ENCODE measurements at regions not wholly inside any gene's neighbourhood (a gene's known extent, or its start where the extent isn't known, plus 50 kb on each side); places are given as distances from the start of the nearest gene placed in this dataset.

GRCh38 chr2:16515696-16516095, 149.9 kb downstream of the CYRIA start:
- intact Hi-C loops (cut with micrococcal nuclease), result no loop called here
- DNase-seq, result no peak
- ATAC-seq, result no peak

DNA sequence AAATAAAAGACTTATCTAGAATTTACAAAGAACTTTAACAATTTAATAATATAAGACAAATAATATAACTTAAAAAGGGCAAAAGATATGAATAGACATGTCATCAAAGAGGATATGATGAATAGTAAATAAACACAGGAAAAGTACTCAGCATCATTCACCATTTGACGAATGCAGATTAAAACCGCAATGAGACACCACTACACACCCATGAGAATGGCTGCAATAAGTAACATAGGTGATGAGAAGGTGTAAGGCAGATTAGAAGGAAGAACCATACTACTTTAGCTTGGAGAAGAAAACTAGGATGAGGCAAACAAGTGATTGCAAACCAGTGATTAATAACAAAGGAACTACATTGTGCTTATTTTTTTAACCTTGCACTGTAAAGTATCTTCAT, 152.0 kb downstream of the CYRIA start:
- no peak for ATAC-seq
- intact Hi-C loops (cut with micrococcal nuclease), result no loop called here
- DNase-seq, result no peak

DNA sequence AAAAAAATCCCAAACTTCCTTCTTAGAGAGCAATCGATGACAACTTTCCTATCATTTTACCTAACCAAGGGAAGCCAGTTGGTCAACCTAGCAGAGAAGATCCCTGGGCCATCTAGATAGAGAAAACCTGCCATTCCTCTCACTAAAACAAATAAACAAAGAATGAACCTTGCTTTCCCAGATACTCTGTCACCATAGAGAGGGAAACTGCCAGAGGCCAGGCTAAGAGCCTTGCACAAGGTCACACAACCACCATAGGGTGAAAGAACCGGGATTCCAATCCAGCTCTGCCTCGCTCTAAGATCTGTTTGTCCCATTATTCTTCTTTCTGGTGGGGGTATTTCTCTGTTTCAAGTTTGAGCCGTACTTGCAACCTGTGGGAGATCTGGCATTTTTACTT, 154.6 kb downstream of the CYRIA start:
- no peak for DNase-seq

DNA sequence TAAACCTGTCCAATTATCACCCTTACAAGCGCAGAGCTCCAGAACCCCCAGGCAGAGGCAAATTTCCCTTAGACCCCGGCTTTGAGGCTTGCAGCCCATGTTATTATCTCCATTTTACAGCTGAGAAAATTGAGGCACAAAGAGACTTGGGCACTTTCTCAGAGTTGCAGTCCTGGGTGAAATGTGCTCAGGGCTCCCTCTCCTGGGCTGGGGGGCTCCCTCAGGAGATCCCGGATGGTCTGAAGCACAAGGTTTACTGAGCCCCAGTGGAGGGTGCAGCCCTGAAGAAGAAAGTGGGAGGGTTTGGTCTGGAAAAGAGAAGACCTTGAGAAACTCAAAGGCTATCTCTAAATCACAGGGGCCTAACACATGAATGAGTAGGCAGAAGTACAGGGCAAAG, 156.6 kb downstream of the CYRIA start:
- ATAC-seq, result no peak
- intact Hi-C loops (cut with micrococcal nuclease), result no loop called here
- no peak for DNase-seq

More for the DNA sequence above, 154.6 kb downstream of the CYRIA start:
- intact Hi-C loops (cut with micrococcal nuclease), result no loop called here
- no peak for ATAC-seq

DNA sequence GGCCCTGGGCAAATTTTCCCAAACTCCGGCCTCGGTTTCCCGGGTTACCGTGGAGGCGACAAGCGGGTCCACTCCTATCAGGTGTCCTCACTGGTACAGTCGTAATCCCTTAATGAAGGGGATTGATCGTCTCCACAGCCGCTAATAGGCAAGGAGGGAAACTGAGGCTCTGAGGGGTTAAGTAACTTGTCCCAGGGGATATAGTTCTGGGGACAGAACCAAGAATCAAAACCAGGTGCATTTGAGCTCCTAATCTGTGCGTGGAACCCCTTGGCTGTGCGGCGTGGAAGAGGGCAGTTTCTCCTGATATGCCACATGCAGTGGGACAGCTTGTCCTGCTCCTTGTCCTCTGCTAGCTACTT, 157.2 kb downstream of the CYRIA start:
- DNase-seq (no peak), ATAC-seq (no peak)
- intact Hi-C loops (cut with micrococcal nuclease), result no loop called here

DNA sequence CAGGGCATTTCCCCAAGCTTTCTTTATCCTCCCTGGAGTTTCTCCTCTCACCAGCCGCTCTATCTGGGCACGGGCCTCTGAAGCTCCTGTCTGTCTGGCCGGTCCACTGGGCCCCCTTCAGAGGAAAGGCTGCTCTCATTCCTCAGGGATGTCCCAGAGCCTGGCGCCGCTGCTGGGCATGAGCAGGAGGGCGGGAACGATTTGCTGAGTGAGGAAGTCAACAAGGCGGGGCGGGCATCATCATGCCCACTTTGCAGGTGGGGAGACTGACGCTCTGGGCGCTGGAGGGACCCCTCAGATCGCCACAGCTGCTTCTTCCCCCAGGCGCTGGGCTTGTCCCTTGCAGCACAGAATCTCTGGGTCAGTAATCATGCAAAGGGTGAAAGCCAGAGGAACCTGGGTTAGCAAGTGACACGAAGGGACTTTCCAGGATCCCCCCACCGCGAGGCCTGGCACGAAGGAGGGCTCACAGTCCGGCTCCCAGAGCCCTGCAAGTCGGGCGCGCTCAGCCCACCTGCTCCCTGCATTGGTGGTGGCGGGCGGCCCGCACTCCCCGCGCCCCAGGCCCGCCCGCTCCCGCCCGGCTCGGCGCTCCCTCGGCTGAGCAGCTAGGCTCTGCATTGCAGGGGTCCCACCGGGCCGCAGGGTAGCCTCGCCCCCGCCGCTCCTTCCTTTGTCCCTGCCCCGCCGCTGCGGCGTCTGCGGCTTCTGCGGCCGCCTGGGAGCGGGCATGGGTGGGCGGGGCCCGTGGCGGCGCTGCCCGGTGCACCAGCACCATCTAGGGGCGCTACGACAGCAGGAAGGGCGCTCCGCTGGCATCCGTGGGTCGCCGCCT, 157.8 kb downstream of the CYRIA start:
- intact Hi-C loops (cut with micrococcal nuclease), result no loop called here
- ATAC-seq (peak; percentile 93), DNase-seq (peak; percentile 67)

- intact Hi-C loops (cut with micrococcal nuclease), result no loop called here
- ATAC-seq (peak; percentile 71), DNase-seq (no peak)
Observed at GRCh38 chr2:16506366-16506765, 159.3 kb downstream of the CYRIA start.

DNA sequence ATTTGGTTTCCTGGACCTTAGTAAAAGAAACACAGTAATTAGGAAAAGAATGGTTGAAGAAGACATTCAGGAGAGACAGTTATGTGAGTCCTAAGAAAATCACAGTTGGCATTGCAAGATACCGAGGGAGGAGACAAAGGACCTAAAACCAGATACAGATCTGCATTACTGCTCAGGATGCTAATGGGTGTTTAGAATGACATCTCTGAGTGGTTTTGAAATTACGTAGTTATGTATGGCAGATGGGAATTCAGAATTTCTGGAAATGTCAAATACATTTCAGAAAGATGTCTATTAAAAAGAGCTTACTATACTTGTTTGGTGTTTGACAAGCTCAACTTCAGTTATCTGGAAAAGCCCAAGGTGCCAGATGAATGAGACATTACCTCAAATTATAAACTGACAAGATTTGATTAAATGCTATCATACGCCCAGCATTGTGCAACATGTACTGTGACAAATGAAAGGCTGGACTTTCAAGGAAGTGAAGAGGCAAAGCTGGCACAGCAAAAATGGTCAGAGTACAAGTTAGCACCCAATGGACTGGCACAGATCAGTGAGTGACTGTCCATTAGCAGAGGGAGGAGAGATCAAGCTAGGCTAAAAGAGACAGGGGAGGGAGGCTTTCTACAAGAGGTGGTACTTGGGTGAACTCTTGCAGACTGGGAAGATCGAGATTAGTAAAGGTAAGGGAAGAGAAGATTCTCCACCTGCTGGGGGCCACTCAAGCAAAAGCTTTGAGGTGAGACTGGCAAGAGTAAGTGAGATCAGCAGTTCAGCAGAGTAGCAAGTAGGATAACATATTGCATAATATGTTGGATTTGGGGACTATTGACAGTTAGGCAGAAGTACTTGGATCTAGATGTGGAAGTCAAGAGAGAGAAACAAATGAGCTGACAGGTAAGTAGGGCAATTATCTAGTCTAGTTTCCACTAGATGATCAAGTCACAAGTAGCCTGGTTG, 168.9 kb downstream of the CYRIA start:
- intact Hi-C loops (cut with micrococcal nuclease), result loop anchor here (10.0 kb wide), 1 partner anchor 552 kb away; the partner anchor contains the start of gene MYCN
- peak; percentile 56 for ATAC-seq

DNA sequence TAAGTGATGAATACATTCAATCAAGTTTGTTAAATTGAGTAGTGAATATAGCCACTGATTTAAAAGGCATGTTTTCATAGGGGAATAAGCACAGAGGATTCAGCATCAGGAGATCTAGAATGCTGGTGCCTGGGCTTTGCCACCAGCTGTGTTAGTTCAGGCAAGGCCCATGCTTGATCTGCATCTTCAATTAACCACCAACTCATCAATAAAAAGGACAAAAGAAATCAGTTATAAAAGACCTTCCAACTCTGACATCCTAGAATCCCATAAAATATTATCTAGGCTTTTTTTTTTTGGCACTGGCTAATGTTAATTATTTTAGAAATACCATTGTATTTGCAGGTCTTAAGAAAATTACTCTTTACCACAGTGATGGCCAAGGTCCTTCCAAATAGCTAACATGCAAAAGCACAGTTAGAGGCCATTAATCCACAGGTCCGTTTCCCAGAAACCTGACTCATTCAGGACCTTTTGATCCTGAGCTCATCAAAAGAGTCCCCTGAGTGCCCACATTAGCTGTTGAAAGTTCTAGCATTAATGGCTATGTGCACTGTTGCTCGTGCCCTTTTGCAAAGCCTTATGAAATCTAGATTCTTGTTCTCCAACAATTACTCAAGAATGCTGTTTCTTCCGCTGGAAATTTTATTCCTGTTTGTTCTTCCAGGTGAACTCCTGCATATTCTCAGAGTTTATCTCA, 170.0 kb downstream of the CYRIA start:
- no peak for DNase-seq
- intact Hi-C loops (cut with micrococcal nuclease), result loop anchor here (10.0 kb wide), 1 partner anchor 551 kb away; the partner anchor contains the start of gene MYCN
- no peak for ATAC-seq

More for the DNA sequence above, 168.9 kb downstream of the CYRIA start:
- DNase-seq, result no peak

DNA sequence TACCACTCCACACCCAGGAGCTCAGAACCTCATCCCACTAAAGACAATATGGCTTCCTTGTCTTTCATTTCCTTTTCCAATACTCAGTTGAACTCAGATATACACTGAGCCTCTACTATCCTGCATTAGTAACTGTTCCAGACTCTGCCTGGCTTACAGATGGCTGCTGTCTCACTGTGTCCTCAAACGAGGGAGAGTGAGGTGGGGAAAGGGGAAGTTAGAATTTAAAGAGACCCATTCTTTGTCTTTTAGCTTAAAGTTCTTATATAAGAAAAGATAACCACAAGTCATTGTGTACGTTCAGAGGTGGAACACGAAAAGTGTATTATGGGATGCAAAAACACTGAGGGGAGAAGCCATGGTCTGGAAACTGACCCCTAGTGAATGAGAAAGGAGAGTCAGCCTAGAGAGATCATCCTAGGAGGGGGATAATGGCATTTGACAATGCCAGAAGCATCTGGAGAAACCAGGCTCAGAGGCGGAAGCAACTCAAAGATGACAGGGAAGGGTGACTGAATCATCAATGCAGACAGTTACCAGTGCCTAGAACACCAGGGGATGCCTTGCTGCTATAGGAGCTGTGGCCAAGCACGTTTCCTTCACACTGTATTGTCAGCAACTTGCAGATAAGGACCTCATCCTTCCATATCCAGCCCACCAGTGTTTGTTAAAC, 170.7 kb downstream of the CYRIA start:
- DNase-seq (no peak), ATAC-seq (no peak)
- intact Hi-C loops (cut with micrococcal nuclease), result loop anchor here (10.0 kb wide), 1 partner anchor 550 kb away; the partner anchor contains the start of gene MYCN

DNA sequence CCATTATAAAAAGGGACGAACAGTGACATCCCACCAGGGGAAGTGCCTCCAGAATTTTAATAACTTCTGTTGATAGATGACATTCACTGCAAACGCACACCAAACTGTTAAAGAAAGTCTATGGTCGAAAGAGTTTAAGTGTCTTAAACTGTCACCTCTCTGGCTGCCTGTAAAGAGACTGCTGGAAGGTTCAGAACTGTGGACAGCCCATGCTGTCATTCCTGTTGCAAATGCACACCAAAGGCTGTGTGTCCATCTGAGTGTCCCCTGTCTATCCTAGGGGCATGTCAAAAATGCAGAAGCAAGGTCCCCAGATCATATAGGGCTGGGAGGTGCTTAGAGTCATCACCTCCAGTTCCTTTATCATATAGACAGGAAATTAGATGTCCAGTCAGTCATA, 171.8 kb downstream of the CYRIA start:
- intact Hi-C loops (cut with micrococcal nuclease), result loop anchor here (10.0 kb wide), 1 partner anchor 549 kb away; the partner anchor contains the start of gene MYCN
- no peak for ATAC-seq
- DNase-seq, result no peak

DNA sequence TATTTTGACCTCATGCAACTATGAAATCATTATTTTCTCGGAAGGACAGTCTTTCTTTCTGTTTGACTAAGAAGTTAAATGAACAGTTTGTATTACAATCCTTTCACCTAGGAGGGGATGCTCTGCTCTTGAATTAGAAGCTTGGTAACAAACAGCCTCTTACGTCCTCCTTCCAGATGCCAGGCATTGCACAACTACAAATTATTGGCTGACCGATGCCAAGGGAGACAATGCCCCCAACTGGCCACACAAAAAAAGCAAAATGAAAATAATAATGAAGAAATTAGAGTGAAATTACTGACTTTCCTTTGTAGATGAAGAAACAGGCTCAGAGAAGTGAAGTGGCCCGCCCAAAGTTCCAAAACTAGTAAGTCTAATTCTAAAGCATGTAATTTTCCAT, 177.9 kb downstream of the CYRIA start:
- ATAC-seq (peak; percentile 49), DNase-seq (no peak)
- intact Hi-C loops (cut with micrococcal nuclease), result no loop called here

DNA sequence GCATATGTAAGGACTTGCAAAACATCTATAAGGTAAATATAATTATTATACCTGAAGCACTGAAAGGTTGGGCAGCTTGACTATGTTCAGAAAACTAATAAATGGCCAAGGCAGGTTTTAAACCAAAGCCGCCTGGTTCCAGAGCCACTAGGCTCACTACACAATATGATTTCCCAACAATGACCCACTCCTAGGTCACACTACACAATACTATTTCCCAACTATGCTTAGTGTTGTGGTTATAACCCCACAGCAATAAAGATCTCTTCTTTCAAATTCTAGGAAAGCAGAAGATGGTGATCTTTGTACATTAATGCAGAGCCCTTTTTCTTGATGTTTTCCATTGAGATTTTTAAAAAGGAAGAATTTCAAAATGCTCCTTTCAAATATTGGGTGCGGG, 180.4 kb downstream of the CYRIA start:
- DNase-seq, result no peak
- no peak for ATAC-seq
- intact Hi-C loops (cut with micrococcal nuclease), result no loop called here

DNA sequence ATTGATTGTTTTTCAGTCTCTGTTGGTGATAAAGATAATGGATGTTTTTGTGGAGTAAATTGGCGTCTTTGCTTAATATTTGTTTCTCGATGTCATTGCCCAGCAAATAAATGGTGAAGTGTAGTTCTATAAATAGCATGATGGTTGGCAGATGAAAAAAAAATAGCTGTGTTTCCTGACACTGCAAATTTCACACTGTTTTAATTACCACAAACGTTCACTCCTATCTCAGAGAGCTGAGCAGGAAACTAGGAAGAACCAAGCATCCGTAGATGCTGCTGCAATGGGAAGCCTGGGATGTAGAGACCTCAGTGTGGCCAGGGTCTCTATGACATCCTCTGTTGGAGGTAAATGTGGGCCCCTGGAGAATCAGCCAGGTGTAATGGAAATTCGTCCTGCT, 183.2 kb downstream of the CYRIA start:
- DNase-seq, result no peak
- no peak for ATAC-seq
- intact Hi-C loops (cut with micrococcal nuclease), result no loop called here

DNA sequence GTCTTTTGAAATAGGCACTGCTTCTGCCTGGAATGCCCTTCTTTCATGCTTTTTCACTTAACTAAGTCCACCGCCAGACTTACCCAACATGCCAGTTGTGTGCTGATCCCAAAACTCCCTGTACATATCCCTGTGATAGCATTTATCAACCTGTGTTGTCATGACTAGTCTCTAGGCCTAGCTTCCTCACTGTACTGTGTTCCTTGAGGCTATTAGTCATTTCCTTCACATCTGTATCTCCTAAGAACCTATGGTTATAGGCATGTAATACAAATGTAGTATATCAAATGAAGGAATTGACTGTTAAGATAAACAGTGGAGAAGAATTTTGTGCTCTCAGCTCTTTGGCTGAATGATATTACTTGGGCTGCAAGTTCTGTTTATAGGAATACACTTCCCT, 184.3 kb downstream of the CYRIA start:
- intact Hi-C loops (cut with micrococcal nuclease), result no loop called here
- ATAC-seq (no peak), DNase-seq (no peak)

GRCh38 chr2:16479721-16480120, 185.9 kb downstream of the CYRIA start:
- no peak for ATAC-seq
- DNase-seq, result no peak
- intact Hi-C loops (cut with micrococcal nuclease), result no loop called here

DNA sequence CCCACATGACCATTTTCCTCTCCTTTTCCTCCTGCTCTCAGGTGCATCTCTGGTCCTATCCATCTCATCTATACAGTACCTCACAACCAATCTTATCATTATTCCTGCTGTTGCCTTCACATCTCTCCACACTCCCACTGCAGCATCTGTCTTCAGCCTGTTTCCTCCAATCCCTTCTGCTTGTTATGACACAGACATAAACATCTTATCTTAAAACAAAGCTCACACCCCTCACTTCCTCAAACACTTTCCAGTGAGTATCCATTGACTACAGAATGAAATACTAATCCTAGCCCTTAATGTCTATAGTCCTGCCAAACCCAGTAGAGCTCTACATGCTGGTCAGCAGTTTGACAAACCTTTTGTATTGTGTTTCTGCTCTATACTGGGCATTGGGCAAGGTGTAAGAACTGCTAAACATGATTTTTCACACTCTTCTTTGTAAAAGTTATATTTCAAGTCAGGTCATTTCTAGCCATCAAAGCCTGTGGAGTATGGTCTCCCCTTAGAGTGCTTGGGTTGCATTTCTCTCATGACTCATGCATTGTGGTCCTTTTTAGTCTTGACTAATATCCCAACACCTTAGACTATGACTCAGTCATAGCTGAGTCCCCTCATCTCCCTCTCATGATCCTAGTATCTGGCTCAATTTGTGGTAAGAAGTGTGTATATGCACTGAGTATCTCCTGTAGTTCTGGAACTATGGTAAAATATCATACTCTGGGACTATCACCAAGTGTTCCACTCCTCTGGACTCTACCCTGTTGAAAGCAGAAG, 187.0 kb downstream of the CYRIA start:
- intact Hi-C loops (cut with micrococcal nuclease), result no loop called here
- DNase-seq, result no peak

DNA sequence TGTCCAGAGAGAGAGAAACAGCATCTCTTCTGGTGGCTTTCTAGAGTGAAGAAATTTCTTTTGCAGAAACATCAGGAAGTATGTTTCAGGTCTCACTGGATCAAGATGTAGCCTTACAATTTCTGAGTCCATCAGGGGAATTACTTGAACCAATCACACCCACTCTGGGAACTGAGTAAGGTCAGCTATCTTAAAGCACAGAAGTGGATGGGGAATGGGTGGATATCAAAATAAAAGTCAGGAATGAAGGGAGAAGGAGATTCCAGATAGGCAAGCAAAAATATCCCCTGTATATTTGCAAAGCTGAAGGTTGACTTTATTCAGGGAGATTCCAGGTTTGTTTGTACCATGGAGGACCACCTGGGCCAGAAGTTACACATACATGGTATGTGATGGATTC, 188.0 kb downstream of the CYRIA start:
- DNase-seq (no peak), ATAC-seq (no peak)
- intact Hi-C loops (cut with micrococcal nuclease), result no loop called here

More for the DNA sequence above, 187.0 kb downstream of the CYRIA start:
- ATAC-seq, result no peak
